ENCODE measurements at regions not wholly inside any gene's neighbourhood (a gene's known extent, or its start where the extent isn't known, plus 50 kb on each side); places are given as distances from the start of the nearest gene placed in this dataset.

GRCh38 chr14:25150401-25150800, 100.5 kb upstream of the STXBP6 start:
- TF ChIP-seq POLR2A (IDR thresholded peaks at IDR 0.05; ENCODE audit: low read depth, low read length), result no peak
- TF ChIP-seq CTCF (IDR thresholded peaks at IDR 0.05; ENCODE audit: extremely low read depth in 1 of 2, insufficient read depth in 1 of 2, low read depth in 1 of 2, low read length in 2 of 2), result no peak
- TF ChIP-seq POLR2AphosphoS5 (IDR thresholded peaks at IDR 0.05; ENCODE audit: insufficient read depth, low read depth, low read length), result no peak
